ENCODE measurements at regions not wholly inside any gene's neighbourhood (a gene's known extent, or its start where the extent isn't known, plus 50 kb on each side); places are given as distances from the start of the nearest gene placed in this dataset.

- no peaks in the 10 kb centered on the region for H3K27me3 ChIP-seq (ENCODE audit: low read length)
- no peak overlapping the region for H3K9ac ChIP-seq (ENCODE audit: low read length)
- H3K36me3 ChIP-seq (ENCODE audit: low read length), result no peaks in the 10 kb centered on the region
- H3K79me2 ChIP-seq (ENCODE audit: insufficient read depth, low read length), result no peaks in the 10 kb centered on the region
- no peak overlapping the region for H3K4me2 ChIP-seq (ENCODE audit: low read depth, low read length, poor library complexity, severe bottlenecking)
- H3K27ac ChIP-seq (ENCODE audit: low read depth, low read length), result no peak overlapping the region
- H3F3A ChIP-seq (ENCODE audit: insufficient read depth), result no peaks in the 10 kb centered on the region
- no peak for TF ChIP-seq EZH2phosphoT487 (conservative IDR thresholded peaks at IDR 0.05; ENCODE audit: low read length)
- no peak overlapping the region for H2AFZ ChIP-seq (ENCODE audit: low read depth, low read length, severe bottlenecking)
- no peaks in the 10 kb centered on the region for H3K9me2 ChIP-seq (replicated peaks; ENCODE audit: insufficient read depth, low read length)
- H3K4me3 ChIP-seq (ENCODE audit: insufficient read depth, low read length, poor library complexity, severe bottlenecking), result no peak overlapping the region
- no peaks in the 10 kb centered on the region for H3K9me3 ChIP-seq (ENCODE audit: insufficient read depth, low read length)
- H4K20me1 ChIP-seq (ENCODE audit: low read depth, low read length), result no peaks in the 10 kb centered on the region
Observed at GRCh38 chr12:125214289-125214688, 149.1 kb downstream of the AACS start.

- no peaks in the 10 kb centered on the region for H3F3A ChIP-seq (ENCODE audit: insufficient read depth)
- no peak for TF ChIP-seq EZH2phosphoT487 (conservative IDR thresholded peaks at IDR 0.05; ENCODE audit: low read length)
- TF ChIP-seq CTCF (IDR thresholded peaks at IDR 0.05; ENCODE audit: insufficient read depth, low read length, poor library complexity, severe bottlenecking), result no peak
- no peaks in the 10 kb centered on the region for H3K9me3 ChIP-seq (ENCODE audit: insufficient read depth, low read length)
- H4K20me1 ChIP-seq (ENCODE audit: low read depth, low read length), result no peaks in the 10 kb centered on the region
- no peak overlapping the region for H3K4me2 ChIP-seq (ENCODE audit: low read depth, low read length, poor library complexity, severe bottlenecking)
- no peaks in the 10 kb centered on the region for H3K9me2 ChIP-seq (replicated peaks; ENCODE audit: insufficient read depth, low read length)
- H3K27ac ChIP-seq (ENCODE audit: low read depth, low read length), result no peak overlapping the region
- H3K36me3 ChIP-seq (ENCODE audit: low read length), result no peaks in the 10 kb centered on the region
- no peaks in the 10 kb centered on the region for H3K79me2 ChIP-seq (ENCODE audit: insufficient read depth, low read length)
- no peaks in the 10 kb centered on the region for H3K27me3 ChIP-seq (ENCODE audit: low read length)
- H2AFZ ChIP-seq (ENCODE audit: low read depth, low read length, severe bottlenecking), result no peak overlapping the region
- no peak overlapping the region for H3K4me3 ChIP-seq (ENCODE audit: insufficient read depth, low read length, poor library complexity, severe bottlenecking)
- H3K9ac ChIP-seq (ENCODE audit: low read length), result no peak overlapping the region
Observed at GRCh38 chr12:125216756-125217155, 151.5 kb downstream of the AACS start.

- no peak overlapping the region for H3K4me2 ChIP-seq (ENCODE audit: low read depth, low read length, poor library complexity, severe bottlenecking)
- no peaks in the 10 kb centered on the region for H3K27me3 ChIP-seq (ENCODE audit: low read length)
- TF ChIP-seq EZH2phosphoT487 (conservative IDR thresholded peaks at IDR 0.05; ENCODE audit: low read length), result no peak
- TF ChIP-seq CTCF (IDR thresholded peaks at IDR 0.05; ENCODE audit: insufficient read depth, low read length, poor library complexity, severe bottlenecking), result no peak
Observed at GRCh38 chr12:125217308-125217707, 152.1 kb downstream of the AACS start.

GRCh38 chr12:125218952-125219351 is 153.7 kb downstream of the AACS start:
- no peak for TF ChIP-seq CTCF (IDR thresholded peaks at IDR 0.05; ENCODE audit: insufficient read depth, low read length, poor library complexity, severe bottlenecking)
- TF ChIP-seq EZH2phosphoT487 (conservative IDR thresholded peaks at IDR 0.05; ENCODE audit: low read length), result no peak
- H3F3A ChIP-seq (ENCODE audit: insufficient read depth), result no peaks in the 10 kb centered on the region
- no peak overlapping the region for H3K4me3 ChIP-seq (ENCODE audit: insufficient read depth, low read length, poor library complexity, severe bottlenecking)
- no peaks in the 10 kb centered on the region for H3K79me2 ChIP-seq (ENCODE audit: insufficient read depth, low read length)
- no peak overlapping the region for H2AFZ ChIP-seq (ENCODE audit: low read depth, low read length, severe bottlenecking)
- no peak overlapping the region for H3K4me2 ChIP-seq (ENCODE audit: low read depth, low read length, poor library complexity, severe bottlenecking)
- H3K36me3 ChIP-seq (ENCODE audit: low read length), result no peaks in the 10 kb centered on the region
- H3K9me3 ChIP-seq (ENCODE audit: insufficient read depth, low read length), result no peaks in the 10 kb centered on the region
- H3K27me3 ChIP-seq (ENCODE audit: low read length), result no peaks in the 10 kb centered on the region
- H3K9ac ChIP-seq (ENCODE audit: low read length), result no peak overlapping the region
- no peaks in the 10 kb centered on the region for H4K20me1 ChIP-seq (ENCODE audit: low read depth, low read length)
- no peak overlapping the region for H3K27ac ChIP-seq (ENCODE audit: low read depth, low read length)
- H3K9me2 ChIP-seq (replicated peaks; ENCODE audit: insufficient read depth, low read length), result no peaks in the 10 kb centered on the region

More at GRCh38 chr12:125217308-125217707, 152.1 kb downstream of the AACS start:
- no peaks in the 10 kb centered on the region for H3K79me2 ChIP-seq (ENCODE audit: insufficient read depth, low read length)
- no peaks in the 10 kb centered on the region for H4K20me1 ChIP-seq (ENCODE audit: low read depth, low read length)
- H3K36me3 ChIP-seq (ENCODE audit: low read length), result no peaks in the 10 kb centered on the region
- H3K9ac ChIP-seq (ENCODE audit: low read length), result no peak overlapping the region
- no peak overlapping the region for H3K4me3 ChIP-seq (ENCODE audit: insufficient read depth, low read length, poor library complexity, severe bottlenecking)
- no peaks in the 10 kb centered on the region for H3K9me2 ChIP-seq (replicated peaks; ENCODE audit: insufficient read depth, low read length)
- no peaks in the 10 kb centered on the region for H3F3A ChIP-seq (ENCODE audit: insufficient read depth)
- no peaks in the 10 kb centered on the region for H3K9me3 ChIP-seq (ENCODE audit: insufficient read depth, low read length)
- no peak overlapping the region for H3K27ac ChIP-seq (ENCODE audit: low read depth, low read length)
- no peak overlapping the region for H2AFZ ChIP-seq (ENCODE audit: low read depth, low read length, severe bottlenecking)
